ENCODE measurements at regions not wholly inside any gene's neighbourhood (a gene's known extent, or its start where the extent isn't known, plus 50 kb on each side); places are given as distances from the start of the nearest gene placed in this dataset.

- DNase-seq (ENCODE audit: low spot score), result no peak
- no peak for TF ChIP-seq CTCF (IDR thresholded peaks at IDR 0.05)
- no peaks in the 10 kb centered on the region for H3K36me3 Mint-ChIP-seq (ENCODE audit: low read depth)
- H3K4me3 Mint-ChIP-seq (ENCODE audit: unreplicated experiment), result no peak overlapping the region
- H3K27me3 Mint-ChIP-seq (ENCODE audit: low read depth), result peaks cover 29% of the 10 kb centered on the region
- H3K9me3 Mint-ChIP-seq (ENCODE audit: low read depth), result no peaks in the 10 kb centered on the region
- H3K27ac Mint-ChIP-seq (ENCODE audit: unreplicated experiment), result no peak overlapping the region
- no peaks in the 10 kb centered on the region for H3K4me1 Mint-ChIP-seq (ENCODE audit: low read depth)
Observed at GRCh38 chr11:88043149-88043548, 132.1 kb downstream of the RAB38 start.

- no peak for TF ChIP-seq CTCF (IDR thresholded peaks at IDR 0.05)
- Mint-ChIP-seq H3K27me3 (ENCODE audit: low read depth) (peaks cover 29% of the 10 kb centered on the region), H3K9me3 (ENCODE audit: low read depth) (no peaks in the 10 kb centered on the region), H3K27ac (ENCODE audit: unreplicated experiment) (no peak overlapping the region), H3K36me3 (ENCODE audit: low read depth) (no peaks in the 10 kb centered on the region), H3K4me3 (ENCODE audit: unreplicated experiment) (no peak overlapping the region), H3K4me1 (ENCODE audit: low read depth) (no peaks in the 10 kb centered on the region)
- no peak for DNase-seq (ENCODE audit: low spot score)
Observed at GRCh38 chr11:88042647-88043046, 132.6 kb downstream of the RAB38 start.

GRCh38 chr11:88042238-88042637, 133.0 kb downstream of the RAB38 start:
- Mint-ChIP-seq H3K9me3 (ENCODE audit: low read depth) (no peaks in the 10 kb centered on the region), H3K4me1 (ENCODE audit: low read depth) (no peaks in the 10 kb centered on the region), H3K4me3 (ENCODE audit: unreplicated experiment) (no peak overlapping the region), H3K36me3 (ENCODE audit: low read depth) (no peaks in the 10 kb centered on the region), H3K27ac (ENCODE audit: unreplicated experiment) (no peak overlapping the region), H3K27me3 (ENCODE audit: low read depth) (peaks cover 29% of the 10 kb centered on the region)
- DNase-seq (ENCODE audit: low spot score), result no peak
- TF ChIP-seq CTCF (IDR thresholded peaks at IDR 0.05), result no peak

GRCh38 chr11:88041679-88042078, 133.6 kb downstream of the RAB38 start:
- Mint-ChIP-seq H3K36me3 (ENCODE audit: low read depth) (no peaks in the 10 kb centered on the region), H3K9me3 (ENCODE audit: low read depth) (no peaks in the 10 kb centered on the region), H3K4me3 (ENCODE audit: unreplicated experiment) (no peak overlapping the region), H3K4me1 (ENCODE audit: low read depth) (no peaks in the 10 kb centered on the region), H3K27me3 (ENCODE audit: low read depth) (peaks cover 29% of the 10 kb centered on the region), H3K27ac (ENCODE audit: unreplicated experiment) (no peak overlapping the region)
- DNase-seq (ENCODE audit: low spot score), result no peak
- no peak for TF ChIP-seq CTCF (IDR thresholded peaks at IDR 0.05)

- no peak for TF ChIP-seq CTCF (IDR thresholded peaks at IDR 0.05)
- DNase-seq (ENCODE audit: low spot score), result no peak
- Mint-ChIP-seq H3K4me3 (ENCODE audit: unreplicated experiment) (no peak overlapping the region), H3K9me3 (ENCODE audit: low read depth) (no peaks in the 10 kb centered on the region), H3K4me1 (ENCODE audit: low read depth) (no peaks in the 10 kb centered on the region), H3K27ac (ENCODE audit: unreplicated experiment) (no peak overlapping the region), H3K27me3 (ENCODE audit: low read depth) (peaks cover 33% of the 10 kb centered on the region), H3K36me3 (ENCODE audit: low read depth) (no peaks in the 10 kb centered on the region)
Observed at GRCh38 chr11:88040148-88040496, 135.1 kb downstream of the RAB38 start.
